Cardiac muscle cell (in vitro differentiated cells and primary cell): ENCODE measurements at regions not wholly inside any gene's neighbourhood (a gene's known extent, or its start where the extent isn't known, plus 50 kb on each side); places are given as distances from the start of the nearest gene placed in this dataset.
A peak's percentile ranks its signal among the peaks of the same experiment; 100 is the strongest.

Experiments used
- DNase-seq, 2 donors: peaks; one replicate each; pipeline versions ENCODE4 v3.0.0 to v3.0.0-alpha.2; 2010 to 2017; ENCODE audit warnings: low read depth in 1 of 2, low spot score in 1 of 2
- H3K27ac ChIP-seq: fragments of 200-600 bp; sonication (generic); 2 replicates; pipeline ENCODE4 v1.5.1; 2016
- H3K27me3 ChIP-seq: fragments of 200-600 bp; sonication (generic); 2 replicates; pipeline ENCODE4 v1.6.0; 2016; ENCODE audit warnings: control low read depth
- H3K36me3 ChIP-seq: fragments of 200-600 bp; sonication (generic); 2 replicates; pipeline ENCODE4 v1.5.1; 2016; ENCODE audit warnings: control low read depth
- H3K4me1 ChIP-seq: fragments of 200-600 bp; sonication (generic); 2 replicates; pipeline ENCODE4 v1.8.1; 2017; ENCODE audit warnings: low read depth, mild to moderate bottlenecking, mixed run types
- H3K4me3 ChIP-seq: fragments of 200-600 bp; sonication (generic); 2 replicates; pipeline ENCODE4 v1.5.1; 2016; ENCODE audit warnings: mild to moderate bottlenecking
- H3K9me3 ChIP-seq: fragments of 200-600 bp; sonication (generic); 2 replicates; pipeline ENCODE4 v1.5.1; 2017; ENCODE audit warnings: low read depth, mild to moderate bottlenecking, control low read depth
- CTCF ChIP-seq: IDR thresholded peaks from 2 replicates; pipeline ENCODE4 v1.5.1; 2012; ENCODE audit warnings: low read depth, mild to moderate bottlenecking, low read length

GRCh38 chr18:25805323-25805722 lies 285.1 kb downstream of the SS18 start:
- TF ChIP-seq CTCF: no peak
- H3K9me3 ChIP-seq: no peaks in the 10 kb centered on the region
- no peak overlapping the region for H3K27ac ChIP-seq
- H3K4me3 ChIP-seq: no peak overlapping the region
- H3K4me1 ChIP-seq: no peaks in the 10 kb centered on the region
- H3K36me3 ChIP-seq: no peaks in the 10 kb centered on the region
- peak in 1 of 2 donors; percentile 61 for DNase-seq
- H3K27me3 ChIP-seq: no peaks in the 10 kb centered on the region

- H3K4me3 ChIP-seq: no peak overlapping the region
- no peak for TF ChIP-seq CTCF
- no peaks in the 10 kb centered on the region for H3K36me3 ChIP-seq
- no peaks in the 10 kb centered on the region for H3K4me1 ChIP-seq
- no peak for DNase-seq
- H3K27me3 ChIP-seq: no peaks in the 10 kb centered on the region
- no peaks in the 10 kb centered on the region for H3K9me3 ChIP-seq
- H3K27ac ChIP-seq: no peak overlapping the region
These were observed 291.2 kb downstream of the SS18 start for GRCh38 chr18:25799231-25799630.

- H3K9me3 ChIP-seq: no peaks in the 10 kb centered on the region
- H3K4me3 ChIP-seq: no peak overlapping the region
- no peak for DNase-seq
- H3K36me3 ChIP-seq: no peaks in the 10 kb centered on the region
- no peak overlapping the region for H3K27ac ChIP-seq
- no peaks in the 10 kb centered on the region for H3K27me3 ChIP-seq
- no peak for TF ChIP-seq CTCF
- H3K4me1 ChIP-seq: no peaks in the 10 kb centered on the region
These were observed 292.4 kb downstream of the SS18 start for GRCh38 chr18:25798046-25798445.

- no peaks in the 10 kb centered on the region for H3K4me1 ChIP-seq
- TF ChIP-seq CTCF: no peak
- no peaks in the 10 kb centered on the region for H3K9me3 ChIP-seq
- no peak for DNase-seq
- H3K4me3 ChIP-seq: no peak overlapping the region
- no peaks in the 10 kb centered on the region for H3K36me3 ChIP-seq
- H3K27me3 ChIP-seq: no peaks in the 10 kb centered on the region
- no peak overlapping the region for H3K27ac ChIP-seq
These were observed 295.2 kb downstream of the SS18 start for GRCh38 chr18:25795213-25795612.

GRCh38 chr18:25787276-25787675 lies 303.1 kb downstream of the SS18 start:
- Histone ChIP-seq H3K4me3 (no peak overlapping the region), H3K36me3 (no peaks in the 10 kb centered on the region), H3K4me1 (no peaks in the 10 kb centered on the region), H3K27me3 (no peaks in the 10 kb centered on the region), H3K27ac (no peak overlapping the region), H3K9me3 (no peaks in the 10 kb centered on the region)
- TF ChIP-seq CTCF: no peak
- no peak for DNase-seq

- Histone ChIP-seq H3K4me3 (no peak overlapping the region), H3K27me3 (no peaks in the 10 kb centered on the region), H3K27ac (no peak overlapping the region), H3K4me1 (no peaks in the 10 kb centered on the region), H3K9me3 (no peaks in the 10 kb centered on the region), H3K36me3 (no peaks in the 10 kb centered on the region)
- no peak for TF ChIP-seq CTCF
- peak in 1 of 2 donors; percentile 59 for DNase-seq
These were observed 303.7 kb downstream of the SS18 start for GRCh38 chr18:25786758-25787157.
